ENCODE measurements at regions not wholly inside any gene's neighbourhood (a gene's known extent, or its start where the extent isn't known, plus 50 kb on each side); places are given as distances from the start of the nearest gene placed in this dataset.

GRCh38 chr17:6231465-6231864 is 161.3 kb downstream of the WSCD1 start:
- TF ChIP-seq CTCF (IDR thresholded peaks at IDR 0.05; ENCODE audit: insufficient read depth, low read depth, low read length): no peak
- TF ChIP-seq EZH2 (IDR thresholded peaks at IDR 0.05; ENCODE audit: insufficient read depth, low read length): no peak
